DMS153 treated with DMSO at 0.1 percent for 48 hours (cell line): ENCODE measurements at regions not wholly inside any gene's neighbourhood (a gene's known extent, or its start where the extent isn't known, plus 50 kb on each side); places are given as distances from the start of the nearest gene placed in this dataset.
A peak's percentile ranks its signal among the peaks of the same experiment; 100 is the strongest.
"Not testable (repeated sequence)": the region's sequence is repeated elsewhere in the genome, so short reads cannot be mapped to it uniquely, and the experiment has no call there.

Experiments
- DNase-seq: peaks from one replicate; lab custom pipeline; 2025; ENCODE audit not compliant: unreplicated experiment; lab: John Stamatoyannopoulos, UW

GRCh38 chr1:91099746-91100621, 78.1 kb upstream of the ZNF644 start:
- no peak for DNase-seq

- peak; percentile 52 for DNase-seq
These were observed 76.6 kb upstream of the ZNF644 start for GRCh38 chr1:91098299-91098906.

DNA sequence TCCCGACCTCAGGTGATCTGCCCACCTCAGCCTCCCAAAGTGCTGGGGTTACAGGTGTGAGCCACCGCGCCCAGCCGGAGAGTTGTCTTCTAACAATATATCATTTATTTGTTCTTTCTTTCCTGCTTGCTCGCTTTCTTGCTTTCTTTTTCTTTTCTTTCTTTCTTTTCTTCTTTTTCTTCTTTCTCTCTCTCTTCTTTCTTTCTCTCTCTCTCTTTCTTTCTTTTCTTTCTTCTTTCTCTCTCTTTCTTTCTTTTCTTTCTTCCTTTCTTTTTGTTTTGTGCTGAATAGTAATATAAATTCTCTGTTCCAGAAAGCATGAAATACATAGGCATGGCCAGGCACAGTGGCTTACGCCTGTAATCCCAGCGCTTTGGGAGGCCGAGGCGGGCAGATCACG, 73.5 kb upstream of the ZNF644 start:
- DNase-seq: not testable (repeated sequence)

DNA sequence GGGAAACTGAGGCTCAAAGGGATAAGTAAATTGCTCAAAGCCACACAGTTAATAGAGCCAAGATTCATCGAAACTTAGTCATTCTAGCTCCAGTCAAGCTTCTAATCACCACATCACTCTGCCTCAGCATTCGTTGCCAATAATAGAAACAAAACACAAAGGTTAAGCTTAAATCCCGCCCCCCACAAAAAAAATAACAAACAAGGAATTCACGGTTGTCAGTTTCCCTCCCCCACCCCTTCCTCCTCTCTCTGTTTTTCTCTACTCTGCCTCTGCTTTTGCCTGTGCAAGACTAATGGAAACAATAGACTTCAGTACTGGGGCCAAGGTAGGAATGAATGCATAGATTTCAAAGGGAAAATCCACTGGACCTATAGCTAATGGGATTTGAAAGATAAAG, 70.7 kb upstream of the ZNF644 start:
- peak; percentile 39 for DNase-seq

DNA sequence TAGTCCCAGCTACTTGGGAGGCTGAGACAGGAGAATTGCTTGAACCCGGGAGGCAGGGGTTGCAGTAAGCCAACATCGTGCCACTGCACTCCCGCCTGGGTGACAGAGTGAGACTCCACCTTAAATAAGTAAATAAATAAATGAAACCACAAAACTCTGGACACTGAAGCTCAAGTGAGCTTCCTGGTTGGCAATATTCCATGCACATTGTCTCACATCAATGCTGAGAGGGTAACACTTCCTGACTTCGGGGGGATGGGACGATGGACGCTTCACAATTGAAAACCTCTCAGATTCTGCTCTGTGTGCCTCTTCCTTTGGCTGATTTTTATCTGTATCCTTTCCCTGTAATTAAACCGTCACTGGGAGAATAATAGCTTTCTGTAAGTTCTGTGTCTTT, 70.0 kb upstream of the ZNF644 start:
- peak; percentile 94 for DNase-seq

DNA sequence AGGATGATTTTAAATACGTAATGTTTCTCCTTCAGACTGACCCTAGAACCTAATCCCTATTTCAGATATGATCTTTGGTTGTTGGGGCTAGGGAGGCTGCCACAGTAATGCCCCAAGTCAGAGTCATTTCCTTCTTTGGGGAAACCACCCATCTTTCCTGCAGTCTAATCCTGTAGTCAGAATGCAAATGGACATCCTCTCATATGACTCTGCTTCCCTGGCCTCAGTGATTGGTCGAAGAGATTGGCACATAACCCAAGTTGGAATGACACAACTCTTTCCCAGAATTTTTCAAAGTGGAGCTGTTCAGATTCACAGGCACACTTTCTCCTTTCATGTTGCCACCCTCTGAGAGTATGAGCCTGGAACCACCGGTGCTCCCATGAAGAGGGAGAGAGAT, 58.8 kb upstream of the ZNF644 start:
- no peak for DNase-seq

DNA sequence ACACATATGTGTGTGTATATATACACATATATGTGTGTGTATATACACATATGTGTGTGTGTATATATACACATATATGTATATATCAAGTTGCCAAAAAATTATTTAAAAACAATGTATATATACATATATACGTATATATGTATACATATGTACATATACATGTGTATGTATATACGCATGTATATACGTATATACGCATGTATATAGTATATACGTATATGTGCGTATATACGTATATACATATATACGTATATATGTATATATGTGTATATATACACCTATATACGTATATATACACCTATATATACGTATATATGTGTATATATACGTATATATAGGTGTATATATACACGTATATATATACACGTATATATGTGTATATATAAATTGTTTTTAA, 57.0 kb upstream of the ZNF644 start:
- DNase-seq: no peak

GRCh38 chr1:91076834-91077233, 55.0 kb upstream of the ZNF644 start:
- no peak for DNase-seq

- DNase-seq: no peak
These were observed 53.6 kb upstream of the ZNF644 start for GRCh38 chr1:91075233-91076135.

- no peak for DNase-seq
These were observed 51.5 kb upstream of the ZNF644 start for GRCh38 chr1:91073299-91073698.

- DNase-seq: no peak
These were observed 50.0 kb upstream of the ZNF644 start for GRCh38 chr1:91071838-91072237.
